KMS-11 (cell line): ENCODE measurements at regions not wholly inside any gene's neighbourhood (a gene's known extent, or its start where the extent isn't known, plus 50 kb on each side); places are given as distances from the start of the nearest gene placed in this dataset.

Source experiments
- H2AFZ ChIP-seq: fragments of 200-600 bp; sonication (generic); 2 replicates; pipeline ENCODE4 v1.6.1; 2016; ENCODE audit warnings: antibody characterized with exemption, mixed run types, low read depth
- H3K27ac ChIP-seq: fragments of 200-600 bp; sonication (generic); 2 replicates; pipeline ENCODE4 v1.6.1; 2016; ENCODE audit warnings: mild to moderate bottlenecking, mixed run types
- H3K27me3 ChIP-seq: fragments of 200-600 bp; sonication (generic); 2 replicates; pipeline ENCODE4 v1.6.1; 2017; ENCODE audit warnings: mild to moderate bottlenecking, low read depth, mixed run types, moderate library complexity; ENCODE audit not compliant: insufficient read depth
- H3K36me3 ChIP-seq: fragments of 200-600 bp; sonication (generic); 2 replicates; pipeline ENCODE4 v1.6.1; 2017; ENCODE audit warnings: mild to moderate bottlenecking, mixed run types; ENCODE audit not compliant: insufficient read depth
- H3K4me1 ChIP-seq: fragments of 200-600 bp; sonication (generic); 2 replicates; pipeline ENCODE4 v1.6.1; 2016; ENCODE audit warnings: mild to moderate bottlenecking, low read depth, mixed run types; ENCODE audit not compliant: poor library complexity, severe bottlenecking
- H3K4me2 ChIP-seq: fragments of 200-600 bp; sonication (generic); 2 replicates; pipeline ENCODE4 v1.7.0; 2016; ENCODE audit warnings: mild to moderate bottlenecking, mixed run types
- H3K4me3 ChIP-seq: fragments of 200-600 bp; sonication (generic); IDR thresholded peaks from 2 replicates; pipeline ENCODE4 v1.6.1; 2017; ENCODE audit warnings: low read depth, low read length, mixed read lengths; ENCODE audit not compliant: insufficient read depth
- H3K79me2 ChIP-seq: fragments of 200-600 bp; sonication (generic); 2 replicates; pipeline ENCODE4 v1.6.1; 2016; ENCODE audit warnings: low read depth, mixed run types; ENCODE audit not compliant: insufficient read depth
- H3K9ac ChIP-seq: fragments of 200-600 bp; sonication (generic); 2 replicates; pipeline ENCODE4 v1.6.1; 2016; ENCODE audit warnings: mild to moderate bottlenecking, mixed run types
- H4K20me1 ChIP-seq: fragments of 200-600 bp; sonication (generic); 2 replicates; pipeline ENCODE4 v1.6.1; 2016; ENCODE audit warnings: mild to moderate bottlenecking, mixed run types; ENCODE audit not compliant: insufficient read depth
- TF ChIP-seq, protein P1 (sequence below): fragments of 200-600 bp; sonication (generic); conservative IDR thresholded peaks from 2 replicates; pipeline ENCODE4 v1.6.1; 2017; ENCODE audit warnings: low read depth, mild to moderate bottlenecking, antibody characterized with exemption, low read length, moderate library complexity, mixed read lengths

DNA sequence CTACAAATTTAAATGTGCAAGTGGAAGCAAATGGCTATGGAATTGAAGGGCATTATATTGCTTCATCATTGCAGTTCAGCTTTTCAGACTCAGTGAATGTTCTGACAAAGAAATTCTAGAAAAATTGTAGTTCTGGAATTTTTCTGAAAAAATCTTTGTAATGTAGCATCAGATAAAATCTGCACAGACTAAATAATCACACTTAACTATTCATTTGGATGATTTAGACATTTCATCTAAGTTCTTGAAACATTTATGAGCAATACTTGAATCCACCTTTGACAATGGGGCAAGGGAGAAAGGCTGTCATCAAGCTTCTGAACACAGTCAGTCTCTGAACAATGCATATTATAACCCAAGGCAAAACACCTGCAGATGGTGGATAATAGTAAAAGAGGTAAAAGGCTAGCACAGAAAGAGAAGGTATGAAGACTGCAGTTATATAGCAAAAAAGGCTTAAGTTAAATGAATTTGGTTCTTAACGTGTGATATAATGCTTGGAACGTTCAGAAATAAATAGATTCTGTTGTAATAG is 1352.0 kb upstream of the NUDT12 start:
- no peak overlapping the region for H2AFZ ChIP-seq

DNA sequence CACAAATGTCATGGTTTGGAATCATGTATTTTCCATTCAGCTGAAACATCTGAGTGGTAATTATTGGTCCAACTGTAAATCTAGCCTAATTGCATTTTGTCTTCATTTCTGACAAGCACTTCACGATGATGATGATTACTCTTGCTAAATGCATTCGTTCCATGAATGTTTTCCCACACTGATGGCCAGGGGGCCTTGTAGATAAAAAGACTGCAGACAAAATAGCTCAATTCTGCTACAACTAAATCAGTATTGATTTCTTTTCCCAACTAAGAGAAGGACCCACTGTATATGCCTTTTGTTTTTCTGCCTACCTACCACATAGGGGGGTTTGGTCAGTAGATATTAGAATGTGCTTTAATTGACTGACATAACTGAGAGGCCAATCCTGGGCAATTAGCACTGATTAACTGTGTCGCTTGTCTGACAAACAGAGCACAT is 1351.3 kb upstream of the NUDT12 start:
- no peak overlapping the region for H3K9ac ChIP-seq
- no peak overlapping the region for H2AFZ ChIP-seq
- H3K4me1 ChIP-seq: no peaks in the 10 kb centered on the region
- H4K20me1 ChIP-seq: no peaks in the 10 kb centered on the region
- no peaks in the 10 kb centered on the region for H3K79me2 ChIP-seq
- no peaks in the 10 kb centered on the region for H3K36me3 ChIP-seq
- no peak overlapping the region for H3K27ac ChIP-seq
- no peak overlapping the region for H3K4me3 ChIP-seq
- H3K27me3 ChIP-seq: no peaks in the 10 kb centered on the region
- TF ChIP-seq, protein P1, sequence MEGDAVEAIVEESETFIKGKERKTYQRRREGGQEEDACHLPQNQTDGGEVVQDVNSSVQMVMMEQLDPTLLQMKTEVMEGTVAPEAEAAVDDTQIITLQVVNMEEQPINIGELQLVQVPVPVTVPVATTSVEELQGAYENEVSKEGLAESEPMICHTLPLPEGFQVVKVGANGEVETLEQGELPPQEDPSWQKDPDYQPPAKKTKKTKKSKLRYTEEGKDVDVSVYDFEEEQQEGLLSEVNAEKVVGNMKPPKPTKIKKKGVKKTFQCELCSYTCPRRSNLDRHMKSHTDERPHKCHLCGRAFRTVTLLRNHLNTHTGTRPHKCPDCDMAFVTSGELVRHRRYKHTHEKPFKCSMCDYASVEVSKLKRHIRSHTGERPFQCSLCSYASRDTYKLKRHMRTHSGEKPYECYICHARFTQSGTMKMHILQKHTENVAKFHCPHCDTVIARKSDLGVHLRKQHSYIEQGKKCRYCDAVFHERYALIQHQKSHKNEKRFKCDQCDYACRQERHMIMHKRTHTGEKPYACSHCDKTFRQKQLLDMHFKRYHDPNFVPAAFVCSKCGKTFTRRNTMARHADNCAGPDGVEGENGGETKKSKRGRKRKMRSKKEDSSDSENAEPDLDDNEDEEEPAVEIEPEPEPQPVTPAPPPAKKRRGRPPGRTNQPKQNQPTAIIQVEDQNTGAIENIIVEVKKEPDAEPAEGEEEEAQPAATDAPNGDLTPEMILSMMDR: no peak
- no peak overlapping the region for H3K4me2 ChIP-seq

More for the DNA sequence above, 1352.0 kb upstream of the NUDT12 start:
- Histone ChIP-seq H3K79me2 (no peaks in the 10 kb centered on the region), H4K20me1 (no peaks in the 10 kb centered on the region), H3K27ac (no peak overlapping the region), H3K27me3 (no peaks in the 10 kb centered on the region), H3K36me3 (no peaks in the 10 kb centered on the region), H3K4me3 (no peak overlapping the region), H3K4me1 (no peaks in the 10 kb centered on the region), H3K4me2 (no peak overlapping the region), H3K9ac (no peak overlapping the region)
- TF ChIP-seq, protein P1: no peak

DNA sequence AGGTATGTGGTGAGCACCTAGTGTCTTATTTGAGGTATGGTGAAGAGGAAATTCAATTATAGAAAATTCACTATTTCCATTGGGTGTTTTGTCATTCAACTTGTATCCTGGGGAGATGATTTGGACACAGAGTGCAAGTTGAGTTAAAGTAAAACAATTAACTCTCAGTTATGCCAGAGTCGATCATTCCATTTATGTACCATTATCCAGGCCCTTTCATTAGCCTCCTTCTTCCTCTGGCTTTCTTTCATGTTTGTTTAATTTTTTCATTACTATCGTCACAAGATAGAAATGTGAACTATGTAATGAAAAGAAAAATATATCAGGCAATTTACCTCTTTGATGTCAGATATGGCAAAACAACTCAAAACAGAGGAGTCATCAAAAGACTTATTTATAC is 1347.2 kb upstream of the NUDT12 start:
- no peaks in the 10 kb centered on the region for H3K27me3 ChIP-seq
- H3K4me2 ChIP-seq: no peak overlapping the region
- no peak overlapping the region for H2AFZ ChIP-seq
- H3K4me3 ChIP-seq: no peak overlapping the region
- no peaks in the 10 kb centered on the region for H3K79me2 ChIP-seq
- H3K4me1 ChIP-seq: no peaks in the 10 kb centered on the region
- TF ChIP-seq, protein P1: no peak
- no peaks in the 10 kb centered on the region for H4K20me1 ChIP-seq
- no peak overlapping the region for H3K9ac ChIP-seq
- H3K36me3 ChIP-seq: no peaks in the 10 kb centered on the region
- H3K27ac ChIP-seq: no peak overlapping the region

GRCh38 chr5:104904561-104904960 is 1342.0 kb upstream of the NUDT12 start:
- TF ChIP-seq, protein P1: no peak
- Histone ChIP-seq H3K27ac (no peak overlapping the region), H3K4me2 (no peak overlapping the region), H3K4me3 (no peak overlapping the region), H2AFZ (no peak overlapping the region), H4K20me1 (no peaks in the 10 kb centered on the region), H3K4me1 (no peaks in the 10 kb centered on the region), H3K36me3 (no peaks in the 10 kb centered on the region), H3K27me3 (no peaks in the 10 kb centered on the region), H3K79me2 (no peaks in the 10 kb centered on the region), H3K9ac (no peak overlapping the region)
